SU-DHL-6 (cell line): ENCODE measurements at regions not wholly inside any gene's neighbourhood (a gene's known extent, or its start where the extent isn't known, plus 50 kb on each side); places are given as distances from the start of the nearest gene placed in this dataset.

ENCODE experiments used
- H2AFZ ChIP-seq: fragments of 200-600 bp; sonication (generic); 2 replicates; pipeline ENCODE4 v1.6.1; 2014; ENCODE audit warnings: low read depth, mild to moderate bottlenecking, moderate library complexity, mixed read lengths, antibody characterized with exemption, low read length; ENCODE audit not compliant: severe bottlenecking
- H3F3A ChIP-seq: fragments of 200-600 bp; shearing (Covaris generic); 2 replicates; pipeline ENCODE4 v1.6.0; 2016; ENCODE audit warnings: antibody characterized with exemption, mild to moderate bottlenecking; ENCODE audit not compliant: insufficient read depth
- H3K27ac ChIP-seq: fragments of 200-600 bp; sonication (generic); 2 replicates; pipeline ENCODE4 v1.5.1; 2016; ENCODE audit warnings: low read depth, mild to moderate bottlenecking, low read length, moderate library complexity, mixed read lengths
- H3K27me3 ChIP-seq: fragments of 200-600 bp; sonication (generic), shearing (Covaris generic); 2 replicates; pipeline ENCODE4 v1.6.0; 2014; ENCODE audit warnings: mild to moderate bottlenecking, low read length
- H3K36me3 ChIP-seq: fragments of 200-600 bp; sonication (generic); 2 replicates; pipeline ENCODE4 v1.6.1; 2014; ENCODE audit warnings: mild to moderate bottlenecking, low read length, mixed read lengths
- H3K4me2 ChIP-seq: fragments of 300-600, 200-600 bp; shearing (Covaris generic), sonication (generic); 2 replicates; pipeline ENCODE4 v1.6.0; 2014; ENCODE audit warnings: low read length, low read depth, mild to moderate bottlenecking; ENCODE audit not compliant: poor library complexity, severe bottlenecking
- H3K4me3 ChIP-seq: fragments of 200-600 bp; sonication (generic); 2 replicates; pipeline ENCODE4 v1.5.1; 2014; ENCODE audit warnings: antibody characterized with exemption, low read length, mild to moderate bottlenecking, mixed read lengths; ENCODE audit not compliant: insufficient read depth, poor library complexity, severe bottlenecking
- H3K79me2 ChIP-seq: fragments of 200-600 bp; sonication (generic); 2 replicates; pipeline ENCODE4 v1.6.1; 2014; ENCODE audit warnings: mild to moderate bottlenecking, low read length, moderate library complexity; ENCODE audit not compliant: insufficient read depth
- H3K9ac ChIP-seq: fragments of 200-600 bp; sonication (generic); 2 replicates; pipeline ENCODE4 v1.7.0; 2014; ENCODE audit warnings: mild to moderate bottlenecking, low read length
- H3K9me2 ChIP-seq: fragments of 200-600 bp; sonication (generic); replicated peaks from 2 replicates; pipeline ENCODE4 v1.6.1; 2014; ENCODE audit warnings: low read length; ENCODE audit not compliant: insufficient read depth
- H3K9me3 ChIP-seq: fragments of 200-600 bp; sonication (generic); 2 replicates; pipeline ENCODE4 v1.6.1; 2014; ENCODE audit warnings: low read length, mixed read lengths; ENCODE audit not compliant: insufficient read depth
- H4K20me1 ChIP-seq: fragments of 200-600 bp; sonication (generic); 2 replicates; pipeline ENCODE4 v1.6.1; 2014; ENCODE audit warnings: low read depth, mild to moderate bottlenecking, antibody characterized with exemption, low read length, moderate library complexity, mixed read lengths
- CTCF ChIP-seq: fragments of 200-600 bp; sonication (generic); IDR thresholded peaks from one replicate; pipeline ENCODE4 v1.5.1; 2017; ENCODE audit warnings: antibody characterized with exemption, mild to moderate bottlenecking, low read length, moderate library complexity; ENCODE audit not compliant: insufficient read depth, poor library complexity, severe bottlenecking
- EZH2phosphoT487 ChIP-seq: fragments of 200-600 bp; sonication (generic), shearing (Covaris generic); conservative IDR thresholded peaks from 2 replicates; pipeline ENCODE4 v1.6.1; 2018; ENCODE audit warnings: mild to moderate bottlenecking, antibody characterized with exemption, low read length, moderate library complexity, mixed read lengths

DNA sequence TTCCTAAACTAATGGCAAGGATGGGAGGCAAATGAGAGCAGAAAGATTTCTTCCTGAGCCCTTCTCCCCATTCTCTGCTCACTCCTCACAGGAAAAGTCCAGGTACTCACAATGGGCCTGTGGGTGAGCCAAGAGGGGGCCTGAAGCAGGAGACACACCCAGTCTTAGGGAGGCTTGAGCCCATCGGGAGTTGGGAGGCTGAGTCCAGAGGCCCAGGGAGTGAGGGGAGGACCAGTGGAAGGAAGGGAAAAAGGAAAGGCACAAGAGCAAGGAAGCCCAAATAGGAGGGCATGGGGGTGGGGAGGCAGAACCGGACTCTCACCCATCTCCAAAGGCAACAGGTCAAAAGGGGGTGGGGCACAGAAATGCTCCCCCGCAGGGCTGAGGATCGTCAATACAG is 68.1 kb upstream of the CNEP1R1 start:
- Histone ChIP-seq H3K4me3 (no peak overlapping the region), H3F3A (no peaks in the 10 kb centered on the region), H3K79me2 (no peaks in the 10 kb centered on the region), H2AFZ (no peak overlapping the region), H3K9me3 (no peaks in the 10 kb centered on the region), H4K20me1 (no peaks in the 10 kb centered on the region), H3K9ac (no peak overlapping the region), H3K4me2 (no peak overlapping the region), H3K9me2 (no peaks in the 10 kb centered on the region), H3K27me3 (no peaks in the 10 kb centered on the region), H3K27ac (no peak overlapping the region), H3K36me3 (no peaks in the 10 kb centered on the region)
- no peak for TF ChIP-seq EZH2phosphoT487
- TF ChIP-seq CTCF, result no peak

- no peak overlapping the region for H2AFZ ChIP-seq
- TF ChIP-seq CTCF, result no peak
- H4K20me1 ChIP-seq, result no peaks in the 10 kb centered on the region
- no peaks in the 10 kb centered on the region for H3K27me3 ChIP-seq
- H3K4me3 ChIP-seq, result no peak overlapping the region
- no peak overlapping the region for H3K27ac ChIP-seq
- no peaks in the 10 kb centered on the region for H3K36me3 ChIP-seq
- H3K9me3 ChIP-seq, result no peaks in the 10 kb centered on the region
- no peaks in the 10 kb centered on the region for H3F3A ChIP-seq
- H3K9ac ChIP-seq, result no peak overlapping the region
- no peaks in the 10 kb centered on the region for H3K9me2 ChIP-seq
- H3K79me2 ChIP-seq, result no peaks in the 10 kb centered on the region
- no peak overlapping the region for H3K4me2 ChIP-seq
Observed at GRCh38 chr16:49958448-49958847, 66.6 kb upstream of the CNEP1R1 start.

- no peak overlapping the region for H3K9ac ChIP-seq
- no peaks in the 10 kb centered on the region for H3K36me3 ChIP-seq
- H3K27ac ChIP-seq, result no peak overlapping the region
Observed at GRCh38 chr16:49959552-49960277, 65.3 kb upstream of the CNEP1R1 start.

More at GRCh38 chr16:49959552-49960277, 65.3 kb upstream of the CNEP1R1 start:
- no peaks in the 10 kb centered on the region for H4K20me1 ChIP-seq
- no peaks in the 10 kb centered on the region for H3K9me2 ChIP-seq
- no peak overlapping the region for H3K4me2 ChIP-seq
- H2AFZ ChIP-seq, result no peak overlapping the region
- H3K4me3 ChIP-seq, result no peak overlapping the region
- TF ChIP-seq EZH2phosphoT487, result no peak
- TF ChIP-seq CTCF, result no peak
- H3K79me2 ChIP-seq, result no peaks in the 10 kb centered on the region
- H3F3A ChIP-seq, result no peaks in the 10 kb centered on the region
- H3K9me3 ChIP-seq, result no peaks in the 10 kb centered on the region
- H3K27me3 ChIP-seq, result no peaks in the 10 kb centered on the region
